ENCODE measurements at regions not wholly inside any gene's neighbourhood (a gene's known extent, or its start where the extent isn't known, plus 50 kb on each side); places are given as distances from the start of the nearest gene placed in this dataset.

- Histone ChIP-seq H2BK5ac (ENCODE audit: low read depth, low read length, poor library complexity) (no peak overlapping the region), H3K4me2 (ENCODE audit: low read length) (no peak overlapping the region), H4K8ac (ENCODE audit: low read depth, low read length) (no peak overlapping the region), H4K12ac (ENCODE audit: low read depth, low read length) (no peak overlapping the region), H3K9ac (ENCODE audit: low read length) (no peak overlapping the region), H2AK5ac (ENCODE audit: low read length) (no peak overlapping the region), H3K23ac (ENCODE audit: low read length) (no peak overlapping the region), H3K18ac (ENCODE audit: low read length) (no peak overlapping the region), H3K9me3 (ENCODE audit: insufficient read depth, low read depth, low read length) (no peaks in the 10 kb centered on the region), H3K36me3 (ENCODE audit: control insufficient read depth in 1 of 2, insufficient read depth in 2 of 2, low read length in 2 of 2) (no peaks in the 10 kb centered on the region), H3K4me1 (ENCODE audit: control insufficient read depth in 1 of 2, insufficient read depth in 2 of 2, low read length in 2 of 2) (no peaks in the 10 kb centered on the region), H3K14ac (ENCODE audit: low read length) (no peak overlapping the region), H2BK120ac (ENCODE audit: insufficient read depth, low read length, poor library complexity) (no peak overlapping the region), H4K91ac (ENCODE audit: low read depth, low read length) (no peak overlapping the region), H3K4me3 (ENCODE audit: low read depth, low read length) (no peak overlapping the region), H3K4ac (ENCODE audit: low read depth, low read length) (no peak overlapping the region), H3K79me2 (ENCODE audit: control insufficient read depth, insufficient read depth, low read length, poor library complexity) (no peaks in the 10 kb centered on the region), H2BK12ac (ENCODE audit: low read length) (no peak overlapping the region), H3K27me3 (ENCODE audit: insufficient read depth, low read length) (no peaks in the 10 kb centered on the region), H2AFZ (ENCODE audit: insufficient read depth, low read length, poor library complexity) (no peak overlapping the region), H3K27ac (ENCODE audit: low read depth, low read length) (no peak overlapping the region), H3K79me1 (ENCODE audit: low read length) (no peaks in the 10 kb centered on the region)
- WGBS (ENCODE audit: extremely low coverage, insufficient coverage, insufficient read length) = no CpG with 5 or more reads among the region's 3 CpGs
- DNase-seq = peak in 1 of 2 donors; percentile 2
Observed at GRCh38 chr1:195591917-195592672, 1016.1 kb downstream of the KCNT2 start.

GRCh38 chr1:195590649-195591048, 1017.6 kb downstream of the KCNT2 start:
- Histone ChIP-seq H3K36me3 (ENCODE audit: control insufficient read depth in 1 of 2, insufficient read depth in 2 of 2, low read length in 2 of 2) (no peaks in the 10 kb centered on the region), H3K27me3 (ENCODE audit: insufficient read depth, low read length) (no peaks in the 10 kb centered on the region), H3K27ac (ENCODE audit: low read depth, low read length) (no peak overlapping the region), H3K79me2 (ENCODE audit: control insufficient read depth, insufficient read depth, low read length, poor library complexity) (no peaks in the 10 kb centered on the region), H3K9me3 (ENCODE audit: insufficient read depth, low read depth, low read length) (no peaks in the 10 kb centered on the region), H4K12ac (ENCODE audit: low read depth, low read length) (no peak overlapping the region), H2AFZ (ENCODE audit: insufficient read depth, low read length, poor library complexity) (no peak overlapping the region), H3K4me1 (ENCODE audit: control insufficient read depth in 1 of 2, insufficient read depth in 2 of 2, low read length in 2 of 2) (no peaks in the 10 kb centered on the region), H2AK5ac (ENCODE audit: low read length) (no peak overlapping the region), H4K91ac (ENCODE audit: low read depth, low read length) (no peak overlapping the region), H3K4me2 (ENCODE audit: low read length) (no peak overlapping the region), H3K79me1 (ENCODE audit: low read length) (no peaks in the 10 kb centered on the region), H3K4ac (ENCODE audit: low read depth, low read length) (no peak overlapping the region), H3K4me3 (ENCODE audit: low read depth, low read length) (no peak overlapping the region), H3K9ac (ENCODE audit: low read length) (no peak overlapping the region), H2BK120ac (ENCODE audit: insufficient read depth, low read length, poor library complexity) (no peak overlapping the region), H3K18ac (ENCODE audit: low read length) (no peak overlapping the region), H2BK12ac (ENCODE audit: low read length) (no peak overlapping the region), H3K23ac (ENCODE audit: low read length) (no peak overlapping the region), H2BK5ac (ENCODE audit: low read depth, low read length, poor library complexity) (no peak overlapping the region), H4K8ac (ENCODE audit: low read depth, low read length) (no peak overlapping the region), H3K14ac (ENCODE audit: low read length) (no peak overlapping the region)
- no CpG with 5 or more reads among the region's 3 CpGs for WGBS (ENCODE audit: extremely low coverage, insufficient coverage, insufficient read length)
- no peak for DNase-seq

DNA sequence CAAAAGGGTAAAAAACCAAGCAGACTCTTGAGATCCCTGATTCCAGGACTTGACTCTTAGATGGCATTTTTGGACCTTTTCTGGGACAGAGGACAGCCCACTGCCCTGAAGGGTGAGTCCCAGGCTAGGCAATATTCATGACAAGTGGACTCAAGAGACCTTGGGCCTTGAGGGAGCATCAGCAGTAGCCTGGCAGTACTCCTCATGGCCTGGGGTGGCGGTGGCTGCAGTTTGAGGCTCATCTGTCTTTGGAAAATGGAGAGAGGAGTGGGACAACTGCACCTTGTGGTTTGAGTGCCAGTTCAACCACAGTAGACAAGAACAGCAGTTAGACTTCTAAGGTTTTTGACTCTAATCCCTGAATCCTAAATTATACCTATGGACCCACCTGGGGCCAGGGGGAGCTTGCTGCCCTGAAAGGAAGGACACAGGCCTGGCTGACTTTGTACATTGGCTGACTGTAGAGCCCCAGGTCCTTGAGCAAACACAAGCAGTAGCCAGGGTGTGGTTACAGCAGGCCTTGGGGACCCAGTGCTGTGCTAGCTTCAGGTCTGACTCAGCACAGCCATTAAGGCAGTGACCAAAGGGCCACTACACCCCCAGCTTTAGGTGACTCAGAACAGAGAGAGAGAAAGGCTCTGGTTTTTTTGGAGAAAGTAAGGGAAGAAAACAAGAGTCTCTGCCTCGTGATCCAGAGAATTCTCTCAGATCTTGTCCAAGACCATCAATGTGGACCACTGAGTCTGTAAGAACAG, 1023.2 kb downstream of the KCNT2 start:
- no peak overlapping the region for H2AFZ ChIP-seq (ENCODE audit: insufficient read depth, low read length, poor library complexity)
- no peak for DNase-seq
- H4K12ac ChIP-seq (ENCODE audit: low read depth, low read length) = no peak overlapping the region
- no peak overlapping the region for H2BK120ac ChIP-seq (ENCODE audit: insufficient read depth, low read length, poor library complexity)
- no peak overlapping the region for H4K91ac ChIP-seq (ENCODE audit: low read depth, low read length)
- no peak overlapping the region for H3K23ac ChIP-seq (ENCODE audit: low read length)
- no peak overlapping the region for H3K4me2 ChIP-seq (ENCODE audit: low read length)
- H3K27ac ChIP-seq (ENCODE audit: low read depth, low read length) = no peak overlapping the region
- no peaks in the 10 kb centered on the region for H3K4me1 ChIP-seq (ENCODE audit: control insufficient read depth in 1 of 2, insufficient read depth in 2 of 2, low read length in 2 of 2)
- H2AK5ac ChIP-seq (ENCODE audit: low read length) = no peak overlapping the region
- H3K4ac ChIP-seq (ENCODE audit: low read depth, low read length) = no peak overlapping the region
- H3K36me3 ChIP-seq (ENCODE audit: control insufficient read depth in 1 of 2, insufficient read depth in 2 of 2, low read length in 2 of 2) = no peaks in the 10 kb centered on the region
- H3K4me3 ChIP-seq (ENCODE audit: low read depth, low read length) = no peak overlapping the region
- H3K9me3 ChIP-seq (ENCODE audit: insufficient read depth, low read depth, low read length) = no peaks in the 10 kb centered on the region
- H3K27me3 ChIP-seq (ENCODE audit: insufficient read depth, low read length) = no peaks in the 10 kb centered on the region
- H3K9ac ChIP-seq (ENCODE audit: low read length) = no peak overlapping the region
- WGBS (ENCODE audit: extremely low coverage, insufficient coverage, insufficient read length) = no CpG with 5 or more reads among the region's 2 CpGs
- no peak overlapping the region for H3K14ac ChIP-seq (ENCODE audit: low read length)
- H4K8ac ChIP-seq (ENCODE audit: low read depth, low read length) = no peak overlapping the region
- H3K18ac ChIP-seq (ENCODE audit: low read length) = no peak overlapping the region
- no peaks in the 10 kb centered on the region for H3K79me1 ChIP-seq (ENCODE audit: low read length)
- no peaks in the 10 kb centered on the region for H3K79me2 ChIP-seq (ENCODE audit: control insufficient read depth, insufficient read depth, low read length, poor library complexity)
- no peak overlapping the region for H2BK12ac ChIP-seq (ENCODE audit: low read length)
- H2BK5ac ChIP-seq (ENCODE audit: low read depth, low read length, poor library complexity) = no peak overlapping the region

DNA sequence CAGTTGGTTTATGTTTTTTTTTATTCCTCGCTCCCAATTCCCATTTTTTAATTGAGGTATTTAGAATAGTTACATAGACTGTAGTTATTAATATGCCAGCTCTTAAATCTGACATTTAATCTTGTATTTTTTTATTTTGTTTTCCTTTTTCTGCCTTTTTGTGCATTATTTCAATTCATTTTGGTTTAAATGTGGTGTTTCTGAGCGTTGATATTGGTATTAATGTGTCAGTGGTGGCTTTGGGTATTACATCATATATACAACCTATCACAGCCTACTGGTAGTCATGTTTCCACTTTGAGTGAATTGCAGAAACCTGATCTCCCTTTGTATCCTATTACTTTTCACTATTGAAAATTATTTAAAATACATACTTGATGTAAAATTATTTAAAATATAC, 1027.3 kb downstream of the KCNT2 start:
- H3K4ac ChIP-seq (ENCODE audit: low read depth, low read length) = no peak overlapping the region
- H3K23ac ChIP-seq (ENCODE audit: low read length) = no peak overlapping the region
- H2AFZ ChIP-seq (ENCODE audit: insufficient read depth, low read length, poor library complexity) = no peak overlapping the region
- H4K8ac ChIP-seq (ENCODE audit: low read depth, low read length) = no peak overlapping the region
- H3K4me2 ChIP-seq (ENCODE audit: low read length) = no peak overlapping the region
- WGBS (ENCODE audit: extremely low coverage, insufficient coverage, insufficient read length) = no CpG with 5 or more reads among the region's 2 CpGs
- H3K79me1 ChIP-seq (ENCODE audit: low read length) = no peaks in the 10 kb centered on the region
- no peaks in the 10 kb centered on the region for H3K79me2 ChIP-seq (ENCODE audit: control insufficient read depth, insufficient read depth, low read length, poor library complexity)
- no peak overlapping the region for H2BK120ac ChIP-seq (ENCODE audit: insufficient read depth, low read length, poor library complexity)
- no peak overlapping the region for H3K9ac ChIP-seq (ENCODE audit: low read length)
- no peak overlapping the region for H3K14ac ChIP-seq (ENCODE audit: low read length)
- H3K27me3 ChIP-seq (ENCODE audit: insufficient read depth, low read length) = no peaks in the 10 kb centered on the region
- H4K12ac ChIP-seq (ENCODE audit: low read depth, low read length) = no peak overlapping the region
- no peaks in the 10 kb centered on the region for H3K36me3 ChIP-seq (ENCODE audit: control insufficient read depth in 1 of 2, insufficient read depth in 2 of 2, low read length in 2 of 2)
- H3K18ac ChIP-seq (ENCODE audit: low read length) = no peak overlapping the region
- H4K91ac ChIP-seq (ENCODE audit: low read depth, low read length) = no peak overlapping the region
- H3K4me3 ChIP-seq (ENCODE audit: low read depth, low read length) = no peak overlapping the region
- H3K27ac ChIP-seq (ENCODE audit: low read depth, low read length) = no peak overlapping the region
- H3K4me1 ChIP-seq (ENCODE audit: control insufficient read depth in 1 of 2, insufficient read depth in 2 of 2, low read length in 2 of 2) = no peaks in the 10 kb centered on the region
- no peak overlapping the region for H2AK5ac ChIP-seq (ENCODE audit: low read length)
- H3K9me3 ChIP-seq (ENCODE audit: insufficient read depth, low read depth, low read length) = no peaks in the 10 kb centered on the region
- peak in 1 of 2 donors; percentile 7 for DNase-seq
- no peak overlapping the region for H2BK5ac ChIP-seq (ENCODE audit: low read depth, low read length, poor library complexity)
- no peak overlapping the region for H2BK12ac ChIP-seq (ENCODE audit: low read length)
